ENCODE measurements at regions not wholly inside any gene's neighbourhood (a gene's known extent, or its start where the extent isn't known, plus 50 kb on each side); places are given as distances from the start of the nearest gene placed in this dataset.

GRCh38 chr16:54453871-54454270, 167.3 kb upstream of the IRX3 start:
- intact Hi-C loops (cut with DNase I) = no loop called here
- Histone ChIP-seq H3K27ac (no peak overlapping the region), H3K9me3 (no peaks in the 10 kb centered on the region), H3K4me3 (no peak overlapping the region), H3K4me1 (no peaks in the 10 kb centered on the region), H3K36me3 (no peaks in the 10 kb centered on the region), H3K27me3 (no peaks in the 10 kb centered on the region)
- DNase-seq (ENCODE audit: low spot score in 2 of 2) = no peak
- no peak for TF ChIP-seq CTCF (IDR thresholded peaks at IDR 0.05)

DNA sequence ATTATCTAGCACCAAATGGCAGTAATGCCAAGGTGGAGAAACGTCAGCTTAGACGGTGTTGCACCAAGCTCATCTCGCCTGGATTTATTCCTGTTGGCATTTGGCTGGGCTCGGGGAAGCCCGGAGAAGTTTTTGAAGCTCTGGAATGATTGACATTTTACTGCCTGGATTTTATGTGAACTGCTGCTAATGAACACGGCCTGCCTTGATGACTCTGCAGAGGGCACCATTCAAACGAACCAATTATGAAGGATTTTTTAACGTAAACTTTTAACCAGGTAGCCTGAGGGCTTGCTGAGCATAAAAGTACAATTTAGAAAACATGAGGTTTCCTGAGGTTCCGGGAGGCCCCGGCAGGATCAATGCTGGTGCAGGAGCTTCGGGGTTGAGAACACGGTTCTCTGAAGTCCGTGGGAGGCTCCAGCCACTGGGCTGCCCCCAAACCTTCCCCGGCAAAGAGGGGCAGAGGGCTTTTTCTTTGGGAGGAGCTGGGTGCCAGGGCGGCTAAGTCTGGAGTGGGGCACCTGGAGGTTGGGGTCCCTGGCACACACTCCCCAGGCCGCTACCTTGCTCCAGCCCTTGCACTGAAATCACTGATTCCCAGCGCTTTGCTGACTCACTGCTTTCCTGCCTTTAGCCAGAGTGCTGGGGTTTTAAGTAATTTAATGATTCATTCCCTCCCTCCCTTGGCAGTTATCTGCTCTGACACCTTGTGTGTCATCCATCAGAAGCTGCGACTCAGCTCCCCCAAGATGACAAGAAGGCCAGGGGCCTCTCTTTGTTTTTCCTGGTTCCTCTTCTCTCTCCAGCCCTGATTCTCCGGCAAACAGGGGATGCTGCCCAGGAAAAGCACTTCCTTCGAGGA, 161.2 kb upstream of the IRX3 start:
- Histone ChIP-seq H3K27ac (no peak overlapping the region), H3K4me1 (no peaks in the 10 kb centered on the region)
- TF ChIP-seq CTCF (IDR thresholded peaks at IDR 0.05) = no peak

GRCh38 chr16:54446639-54447038, 160.1 kb upstream of the IRX3 start:
- peak in 1 of 2 donors; percentile 71 for DNase-seq (ENCODE audit: low spot score in 2 of 2)
- no peak for TF ChIP-seq CTCF (IDR thresholded peaks at IDR 0.05)

More for the DNA sequence above, 161.2 kb upstream of the IRX3 start:
- intact Hi-C loops (cut with DNase I) = no loop called here
- no peak overlapping the region for H3K4me3 ChIP-seq
- no peaks in the 10 kb centered on the region for H3K36me3 ChIP-seq
- no peak for DNase-seq (ENCODE audit: low spot score in 2 of 2)
- H3K9me3 ChIP-seq = no peaks in the 10 kb centered on the region
- no peaks in the 10 kb centered on the region for H3K27me3 ChIP-seq

GRCh38 chr16:54444851-54445458, 158.4 kb upstream of the IRX3 start:
- Histone ChIP-seq H3K4me1 (no peaks in the 10 kb centered on the region), H3K36me3 (no peaks in the 10 kb centered on the region), H3K4me3 (no peak overlapping the region), H3K9me3 (no peaks in the 10 kb centered on the region), H3K27ac (no peak overlapping the region), H3K27me3 (no peaks in the 10 kb centered on the region)
- no peak for DNase-seq (ENCODE audit: low spot score in 2 of 2)
- intact Hi-C loops (cut with DNase I) = no loop called here
- TF ChIP-seq CTCF (IDR thresholded peaks at IDR 0.05) = no peak

More at GRCh38 chr16:54446639-54447038, 160.1 kb upstream of the IRX3 start:
- Histone ChIP-seq H3K4me1 (no peaks in the 10 kb centered on the region), H3K36me3 (no peaks in the 10 kb centered on the region), H3K4me3 (no peak overlapping the region), H3K9me3 (no peaks in the 10 kb centered on the region), H3K27me3 (no peaks in the 10 kb centered on the region), H3K27ac (no peak overlapping the region)
- intact Hi-C loops (cut with DNase I) = no loop called here

GRCh38 chr16:54443839-54444238, 157.3 kb upstream of the IRX3 start:
- Histone ChIP-seq H3K27me3 (no peaks in the 10 kb centered on the region), H3K9me3 (no peaks in the 10 kb centered on the region), H3K4me1 (no peaks in the 10 kb centered on the region), H3K4me3 (no peak overlapping the region), H3K27ac (no peak overlapping the region), H3K36me3 (no peaks in the 10 kb centered on the region)
- intact Hi-C loops (cut with DNase I) = no loop called here
- no peak for TF ChIP-seq CTCF (IDR thresholded peaks at IDR 0.05)
- no peak for DNase-seq (ENCODE audit: low spot score in 2 of 2)
